ENCODE measurements at regions not wholly inside any gene's neighbourhood (a gene's known extent, or its start where the extent isn't known, plus 50 kb on each side); places are given as distances from the start of the nearest gene placed in this dataset.

DNA sequence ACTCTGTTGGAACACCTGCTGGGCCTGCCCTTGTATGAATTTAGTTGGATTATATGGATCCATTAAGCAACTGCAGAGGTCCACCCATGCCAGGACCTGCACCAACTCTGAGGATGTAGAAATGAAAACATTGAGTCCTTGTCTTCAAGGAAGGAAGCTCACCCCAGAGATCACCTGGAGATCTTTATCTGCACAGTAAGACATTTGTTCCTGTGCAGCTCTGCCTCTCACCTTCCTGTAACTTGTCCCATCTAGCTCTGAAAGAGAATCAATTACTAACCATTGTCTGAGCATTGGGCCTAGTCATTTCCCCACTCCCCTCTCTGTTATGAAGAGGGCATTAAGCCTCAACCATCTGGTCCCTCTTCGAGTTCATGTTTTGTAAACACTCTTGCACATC, 105.2 kb upstream of the YWHAQ start:
- no peak for DNase-seq (ENCODE audit: low read depth)
- no peak overlapping the region for H3K4me3 ChIP-seq (ENCODE audit: low read depth, low read length)

DNA sequence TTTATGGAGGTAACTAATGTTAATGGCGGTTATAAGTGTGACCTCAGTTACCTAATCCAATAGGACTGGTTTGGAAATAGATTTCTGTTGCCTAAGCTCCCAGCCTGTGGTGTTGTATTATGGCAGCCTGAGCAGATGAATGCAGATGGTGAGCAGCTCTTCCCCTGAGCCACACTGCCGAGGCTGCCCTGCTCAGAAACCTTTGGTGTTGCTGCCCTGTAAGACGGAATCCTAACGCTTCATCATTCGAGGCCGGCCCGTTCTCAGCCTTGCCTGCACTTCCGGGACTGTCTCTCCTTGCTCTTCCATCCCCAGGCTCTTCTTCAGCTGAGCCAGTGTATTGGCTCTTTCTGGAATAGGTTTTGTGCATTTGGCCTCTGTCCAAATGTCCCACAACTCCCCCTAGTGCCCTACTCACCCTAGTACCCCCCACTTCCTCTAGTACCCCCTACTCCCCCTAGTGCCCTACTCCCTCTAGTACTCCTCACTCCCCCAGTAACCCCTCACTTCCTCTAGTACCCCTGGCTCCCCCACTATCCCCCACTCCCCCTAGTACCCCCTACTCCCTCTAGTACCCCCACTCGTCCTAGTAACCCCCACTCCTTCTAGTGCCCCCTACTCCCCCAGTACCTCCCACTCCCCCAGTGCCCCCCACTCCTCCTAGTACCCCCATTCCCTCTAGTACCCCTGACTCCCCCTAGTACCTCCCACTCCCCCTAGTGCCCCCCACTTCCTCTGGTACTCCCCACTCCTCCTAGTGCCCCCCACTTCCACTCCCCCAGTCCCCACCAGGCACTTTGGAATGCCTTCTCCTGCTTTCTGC, 106.0 kb upstream of the TAF1B start:
- H3K4me3 ChIP-seq (ENCODE audit: low read depth, low read length): no peak overlapping the region
- no peak for DNase-seq (ENCODE audit: low read depth)

DNA sequence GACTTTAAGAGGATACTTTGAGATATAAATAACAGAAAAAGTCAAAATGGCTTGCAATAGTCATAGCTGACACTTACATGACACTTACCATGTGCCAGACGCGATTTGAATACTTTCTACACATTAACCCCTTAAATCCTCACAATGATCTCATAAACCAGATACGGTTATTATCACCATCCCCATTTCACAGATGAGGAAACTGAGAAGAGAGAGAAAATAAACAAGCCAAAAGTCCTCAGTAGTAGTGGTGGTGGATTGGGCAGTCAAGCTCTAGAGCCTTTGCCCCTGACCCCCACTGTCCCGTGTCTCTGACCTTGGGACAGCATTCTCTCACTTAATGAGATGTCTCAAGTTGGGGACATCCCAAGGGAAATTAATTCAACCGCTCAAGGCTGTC, 105.2 kb upstream of the TAF1B start:
- DNase-seq (ENCODE audit: low read depth): no peak
- no peak overlapping the region for H3K4me3 ChIP-seq (ENCODE audit: low read depth, low read length)

DNA sequence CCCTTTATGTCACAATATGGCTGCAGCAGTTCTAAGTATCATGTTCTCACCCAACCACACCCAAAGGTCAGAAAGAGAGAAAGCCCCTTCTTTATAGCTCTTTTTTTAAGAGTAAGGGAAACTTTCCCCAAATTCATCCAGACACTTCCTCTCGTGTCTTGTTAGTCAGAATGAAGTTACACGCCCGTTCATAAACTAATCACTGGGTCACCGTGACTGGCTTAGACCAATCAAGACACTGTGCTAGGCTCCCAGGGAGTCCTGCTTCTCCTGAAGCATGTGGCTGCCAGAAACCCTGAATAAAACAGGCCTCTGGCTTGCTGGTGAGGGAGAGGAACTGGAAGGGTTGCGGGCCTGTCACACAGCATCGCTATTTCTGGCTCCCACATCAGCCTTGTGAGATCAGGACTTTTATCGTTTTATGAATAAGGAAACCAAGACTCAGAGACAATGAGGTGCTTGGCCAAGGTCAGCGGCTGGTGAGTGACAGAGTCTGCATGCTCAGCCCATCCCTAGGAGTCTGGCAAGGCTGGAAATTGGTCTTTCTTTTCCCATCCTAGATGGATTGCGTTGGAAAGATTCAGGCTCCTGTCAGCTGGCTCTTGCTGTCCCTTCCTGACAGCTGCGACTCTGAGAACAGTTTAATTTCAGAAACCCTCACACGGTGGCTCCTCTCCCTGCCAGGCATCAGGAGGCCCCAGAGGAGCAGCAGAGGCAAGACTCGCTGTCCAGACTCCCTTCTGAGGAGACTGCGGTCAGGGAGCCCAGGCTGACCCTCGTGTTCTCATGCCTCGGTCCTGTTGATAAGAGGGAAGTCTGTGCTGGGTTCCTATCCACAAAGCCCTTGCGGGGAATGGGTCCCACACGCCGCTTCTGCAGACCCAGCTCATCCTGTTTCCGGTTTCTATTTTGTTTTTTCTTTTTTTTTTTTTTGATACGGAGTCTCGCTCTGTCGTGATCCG, 104.5 kb upstream of the TAF1B start:
- DNase-seq (ENCODE audit: low read depth): no peak
- no peak overlapping the region for H3K4me3 ChIP-seq (ENCODE audit: low read depth, low read length)

DNA sequence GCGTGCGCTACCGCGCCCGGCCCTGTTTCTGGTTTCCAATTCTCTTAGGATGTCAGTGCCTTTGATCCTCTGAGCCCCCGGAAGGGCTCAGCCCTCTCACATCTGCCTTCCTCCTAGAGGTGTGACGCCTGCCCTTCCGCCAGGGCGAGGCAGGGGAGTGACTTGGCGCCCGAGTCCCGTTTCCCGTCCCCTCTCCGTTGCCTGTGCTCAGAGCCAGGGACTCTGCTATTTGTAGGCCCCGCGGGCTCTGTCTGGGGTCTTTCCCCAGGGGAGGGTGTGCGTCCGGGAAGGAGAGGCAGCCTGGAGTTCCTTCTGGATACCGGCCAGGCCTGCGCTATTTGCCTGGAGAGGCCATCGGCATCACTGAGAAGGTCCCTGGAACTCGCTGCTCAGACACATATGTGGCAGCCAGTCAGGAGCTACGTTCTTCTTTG, 103.7 kb upstream of the TAF1B start:
- no peak for DNase-seq (ENCODE audit: low read depth)
- H3K4me3 ChIP-seq (ENCODE audit: low read depth, low read length): no peak overlapping the region

DNA sequence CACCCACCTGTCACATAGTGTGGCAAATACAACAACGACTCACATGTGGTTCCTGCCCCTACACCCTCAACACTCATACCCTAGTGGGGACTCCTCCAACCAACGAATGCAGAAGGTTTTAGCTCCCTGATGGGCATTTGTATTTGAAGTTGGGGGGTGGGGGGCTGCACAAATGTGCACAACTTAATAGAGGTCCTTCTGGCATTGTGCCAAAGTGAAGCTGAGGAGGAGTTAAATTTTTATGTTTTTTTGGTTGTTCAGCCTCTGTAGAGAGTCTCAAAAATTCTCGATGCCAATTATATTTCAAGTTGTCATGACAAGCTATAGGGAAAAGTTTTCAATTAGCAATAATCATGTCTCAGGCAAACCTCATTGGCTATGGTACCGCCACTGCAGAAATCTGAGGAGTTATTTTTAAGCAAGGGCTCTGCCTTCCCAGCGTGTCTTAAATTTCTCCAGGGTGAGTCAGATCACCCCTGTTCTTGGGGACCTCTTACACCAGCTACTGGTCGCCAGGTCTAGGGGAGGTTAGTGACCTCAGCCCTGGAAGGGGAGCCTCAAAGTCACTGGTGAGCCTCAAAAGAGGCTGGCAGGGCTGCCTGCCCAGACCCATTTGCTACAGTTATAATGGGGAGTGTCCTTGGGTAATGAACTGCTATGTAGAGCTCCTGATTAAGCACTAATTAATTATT, 102.7 kb upstream of the TAF1B start:
- no peak overlapping the region for H3K4me3 ChIP-seq (ENCODE audit: low read depth, low read length)
- DNase-seq (ENCODE audit: low read depth): no peak

DNA sequence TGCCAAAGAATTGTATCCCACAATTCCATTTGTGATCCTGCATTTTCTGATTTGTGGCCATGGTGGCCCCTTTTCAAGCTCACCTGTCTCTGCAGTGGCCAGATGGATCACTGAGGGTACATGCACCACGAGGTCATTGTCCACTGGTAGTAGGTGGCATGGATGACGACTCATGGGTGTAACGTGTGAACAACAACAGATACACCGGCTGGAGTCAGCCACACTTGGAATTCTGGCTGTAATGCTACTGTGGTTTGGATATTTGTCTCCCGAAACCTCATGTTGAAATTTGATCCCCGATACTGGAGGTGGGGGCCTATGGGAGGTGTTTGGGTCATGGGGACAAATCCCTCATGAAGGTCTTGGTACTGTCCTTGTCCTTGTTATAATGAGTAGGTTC, 102.2 kb upstream of the TAF1B start:
- DNase-seq (ENCODE audit: low read depth): no peak
- no peak overlapping the region for H3K4me3 ChIP-seq (ENCODE audit: low read depth, low read length)

DNA sequence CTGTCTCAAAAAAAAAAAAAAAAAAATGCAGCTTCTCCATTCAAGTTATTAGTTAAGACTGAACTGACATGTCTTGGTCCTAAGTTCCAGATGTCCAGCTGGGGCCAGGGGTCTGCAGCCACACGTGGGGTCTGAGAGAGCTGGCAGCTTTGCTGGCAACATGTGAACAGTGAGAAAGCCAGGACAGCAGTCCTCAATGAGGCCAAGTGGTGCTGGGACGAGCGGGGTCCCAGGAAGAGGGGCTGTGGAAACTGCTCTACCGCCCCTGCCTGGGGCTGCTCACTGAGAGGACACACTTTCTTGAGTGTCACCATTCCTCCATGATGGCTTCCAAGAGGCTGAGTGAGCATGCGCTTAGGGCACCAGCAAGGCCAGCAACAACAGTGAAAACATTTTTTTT, 100.7 kb upstream of the TAF1B start:
- no peak overlapping the region for H3K4me3 ChIP-seq (ENCODE audit: low read depth, low read length)
- no peak for DNase-seq (ENCODE audit: low read depth)

DNA sequence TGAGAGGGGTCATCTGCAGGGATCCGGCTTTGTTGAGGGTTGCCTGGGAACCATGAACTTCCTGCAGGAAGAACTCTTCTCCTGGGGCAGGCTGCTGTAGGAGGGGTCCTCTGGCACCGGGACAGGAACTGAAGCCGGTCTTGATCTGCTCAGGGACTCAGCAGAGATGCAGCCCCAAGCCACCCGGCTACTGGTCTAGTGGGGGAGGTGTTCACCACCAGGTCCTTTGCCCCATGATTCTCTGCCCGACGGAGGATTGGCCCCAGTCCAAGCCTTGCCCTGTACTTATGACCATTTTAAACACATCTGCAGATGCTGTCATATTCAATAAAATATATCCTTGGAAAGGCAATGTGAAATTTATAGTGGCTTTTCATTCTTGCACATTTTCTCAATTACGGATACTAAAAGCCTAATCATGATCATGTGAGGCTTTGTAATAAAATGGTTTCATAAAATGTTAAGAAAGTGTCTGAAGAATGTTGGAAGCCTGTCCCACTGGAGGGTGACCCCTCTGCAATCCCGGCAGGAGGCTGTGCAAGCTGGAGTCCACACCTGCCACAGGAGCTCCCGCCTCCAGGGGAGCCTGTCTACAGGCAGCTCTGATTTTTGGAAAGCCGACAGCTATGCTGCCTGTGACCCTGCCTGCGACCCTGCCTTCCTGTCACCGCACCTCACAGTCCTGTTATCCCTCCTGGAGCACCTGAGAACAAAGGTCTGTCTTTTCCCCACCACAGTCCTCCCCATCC, 98.8 kb upstream of the TAF1B start:
- H3K4me3 ChIP-seq (ENCODE audit: low read depth, low read length): no peak overlapping the region
- DNase-seq (ENCODE audit: low read depth): no peak

DNA sequence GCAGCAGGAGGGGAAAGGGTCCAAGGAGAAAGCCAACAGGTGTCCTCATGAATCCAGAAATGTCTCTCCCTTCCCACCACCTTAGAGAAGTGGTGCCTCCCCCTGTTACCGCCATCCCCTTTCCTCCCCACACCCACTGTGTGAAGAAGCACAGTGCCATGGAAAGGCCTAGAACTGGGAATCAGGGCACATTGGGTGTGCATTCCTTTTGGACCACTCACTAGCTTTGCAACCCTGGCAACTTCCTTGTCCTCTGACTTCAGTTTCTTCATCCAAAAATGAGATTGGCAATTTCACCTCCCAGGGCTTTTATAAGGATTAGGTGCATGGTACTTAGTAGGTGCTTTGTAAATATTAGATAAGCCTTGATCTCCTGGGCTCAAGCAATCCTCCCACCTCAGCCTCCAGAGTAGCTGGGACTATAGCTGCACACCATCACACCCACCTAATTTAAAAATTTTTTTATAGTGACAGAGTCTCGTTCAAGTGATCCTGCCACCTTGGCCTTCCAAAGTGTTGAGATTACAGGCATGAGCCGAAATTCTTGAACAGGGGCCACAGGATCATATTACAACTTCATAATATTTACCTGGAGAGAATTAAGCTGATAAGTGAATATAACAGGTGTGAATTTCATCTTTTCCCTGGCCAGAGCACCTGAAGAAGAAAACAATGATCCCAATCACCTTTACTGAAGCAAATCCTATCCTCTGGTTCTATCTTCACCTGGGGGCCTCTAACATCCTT, 97.9 kb upstream of the TAF1B start:
- DNase-seq (ENCODE audit: low read depth): no peak
- no peak overlapping the region for H3K4me3 ChIP-seq (ENCODE audit: low read depth, low read length)

DNA sequence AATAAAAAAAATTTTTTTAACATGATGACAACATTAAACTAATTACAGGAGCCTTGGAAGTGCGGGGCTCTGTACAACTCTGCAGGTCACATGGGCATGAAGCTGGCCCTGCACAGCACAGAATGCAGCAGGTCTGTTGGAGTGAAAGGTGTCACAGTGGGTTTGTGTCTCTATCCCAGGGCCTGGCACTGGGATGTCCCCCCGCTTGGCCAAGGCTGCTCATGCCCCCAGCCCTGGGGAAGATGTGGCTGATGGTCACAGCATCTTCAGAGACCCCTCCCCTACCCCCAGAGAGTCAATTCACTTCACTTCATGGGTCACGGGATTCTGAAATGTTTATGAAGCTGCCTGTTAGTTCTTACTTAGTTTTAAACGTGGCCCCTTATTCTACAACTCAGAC, 95.9 kb upstream of the TAF1B start:
- H3K4me3 ChIP-seq (ENCODE audit: low read depth, low read length): no peak overlapping the region
- no peak for DNase-seq (ENCODE audit: low read depth)

DNA sequence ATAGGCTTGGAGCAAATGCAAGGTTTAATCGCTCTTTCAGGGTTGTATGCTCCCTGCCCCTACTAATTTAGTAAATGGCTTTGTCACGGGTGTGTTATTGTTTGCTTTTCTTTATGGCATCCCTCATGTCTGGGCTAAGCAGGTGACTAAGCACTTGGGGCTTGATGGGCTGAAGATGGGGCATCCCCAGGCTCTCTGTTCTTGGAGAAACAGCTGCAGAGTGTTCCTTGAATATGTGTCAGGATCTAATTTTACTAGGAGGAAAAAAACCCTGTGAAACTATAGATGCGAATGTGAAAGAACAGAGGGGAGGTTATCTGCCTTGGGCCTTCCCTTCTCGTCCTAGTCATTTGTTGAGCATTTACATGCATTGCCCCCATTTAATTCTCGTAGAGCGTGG, 94.7 kb upstream of the TAF1B start:
- H3K4me3 ChIP-seq (ENCODE audit: low read depth, low read length): no peak overlapping the region
- no peak for DNase-seq (ENCODE audit: low read depth)

DNA sequence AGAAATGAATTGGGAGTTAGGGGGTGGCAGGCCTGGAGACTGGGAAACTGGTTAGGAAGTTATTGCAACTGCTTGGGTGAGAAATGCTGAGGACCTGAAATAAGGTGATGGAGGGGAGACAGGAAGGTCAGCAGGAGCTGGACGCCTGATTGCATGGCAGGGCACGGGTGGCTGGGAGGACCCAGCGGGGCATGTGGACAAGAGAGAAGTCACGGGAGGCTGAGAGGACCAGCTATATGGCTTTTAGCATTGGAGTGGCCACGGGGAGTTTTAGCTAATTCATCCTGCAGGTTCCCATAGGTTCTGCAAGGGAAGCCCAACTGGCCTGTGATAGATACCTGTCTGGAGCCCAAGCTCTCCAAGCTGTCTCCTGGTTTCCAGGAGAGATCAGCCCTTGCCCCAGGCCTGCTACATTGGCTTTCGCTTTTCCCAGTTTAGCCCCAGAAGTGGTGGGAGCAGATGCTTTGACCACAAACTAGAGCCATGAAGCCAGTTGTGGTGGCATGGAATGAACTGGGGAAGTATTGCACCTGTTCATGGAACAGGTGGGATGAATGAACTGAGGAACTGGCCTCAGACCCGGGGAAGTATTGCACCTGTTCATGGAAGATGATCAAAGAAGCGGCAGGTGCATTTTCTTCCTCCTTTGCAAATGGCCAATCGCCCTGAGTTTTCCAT, 93.6 kb upstream of the TAF1B start:
- H3K4me3 ChIP-seq (ENCODE audit: low read depth, low read length): no peak overlapping the region
- DNase-seq (ENCODE audit: low read depth): peak; percentile 47

DNA sequence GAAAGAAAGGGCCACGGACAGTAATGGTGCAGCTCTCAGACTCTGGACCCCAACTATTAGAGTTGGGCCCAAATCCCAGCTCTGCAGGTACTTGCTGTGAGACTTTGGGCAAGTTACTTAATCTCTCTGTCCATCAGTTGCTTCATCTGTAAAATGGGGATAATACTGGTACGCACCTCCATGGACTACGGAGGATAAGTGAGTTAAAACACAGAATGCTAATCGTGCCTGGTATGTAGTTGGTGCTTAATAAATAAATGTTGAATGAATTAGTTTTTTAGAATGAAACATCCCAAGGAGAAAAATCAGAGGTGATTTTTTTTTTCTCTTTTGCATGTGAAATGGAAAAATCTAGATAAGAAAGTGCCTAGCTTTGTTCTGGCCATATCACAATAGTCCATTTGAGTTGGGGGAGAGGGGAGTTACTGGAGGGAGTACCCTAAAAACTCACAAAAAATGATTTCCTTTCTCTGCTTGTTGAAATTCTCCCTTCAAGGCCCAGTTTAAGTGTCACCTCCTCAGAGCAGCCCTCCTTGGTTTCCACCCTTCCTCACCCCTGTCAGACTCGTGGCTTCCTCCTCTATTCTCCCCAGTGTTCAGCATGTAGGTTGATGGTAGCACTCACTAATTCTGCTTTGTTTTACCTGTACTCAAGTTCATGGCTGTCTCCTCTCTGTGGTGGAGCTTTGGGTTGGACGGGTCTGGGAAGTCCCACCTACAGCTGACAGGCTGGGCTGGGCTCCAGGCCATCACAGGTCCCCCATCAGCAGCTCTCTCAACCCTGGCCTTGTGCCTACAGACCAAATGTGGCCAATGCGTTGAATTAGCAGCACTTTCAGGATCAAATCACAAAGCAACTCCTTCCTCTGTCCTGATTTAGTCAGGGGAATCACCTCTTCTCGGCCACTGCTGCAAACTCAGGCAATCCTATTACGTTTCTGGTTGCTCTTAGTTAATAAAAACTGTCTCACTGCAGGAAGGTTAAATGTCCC, 92.8 kb upstream of the TAF1B start:
- no peak overlapping the region for H3K4me3 ChIP-seq (ENCODE audit: low read depth, low read length)
- no peak for DNase-seq (ENCODE audit: low read depth)

DNA sequence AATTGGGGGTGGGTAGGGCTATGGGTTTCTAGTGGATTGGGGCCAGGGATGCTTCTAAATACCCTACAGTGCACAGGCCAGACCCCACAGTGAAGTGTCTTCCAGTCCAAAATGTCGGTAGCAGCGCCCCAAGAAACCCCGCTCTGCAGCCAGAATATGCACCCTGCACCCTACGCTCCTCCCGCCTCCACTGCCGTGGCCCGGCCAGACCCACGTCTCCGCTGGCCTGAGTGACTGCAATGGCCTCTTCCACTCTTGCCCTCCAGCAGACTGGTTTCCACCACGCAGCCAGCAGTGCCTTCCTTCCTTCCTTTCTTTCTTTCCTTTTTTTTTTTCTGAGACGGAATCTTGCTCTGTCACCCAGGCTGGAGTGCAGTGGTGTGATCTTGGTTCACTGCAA, 91.4 kb upstream of the TAF1B start:
- H3K4me3 ChIP-seq (ENCODE audit: low read depth, low read length): no peak overlapping the region
- no peak for DNase-seq (ENCODE audit: low read depth)

DNA sequence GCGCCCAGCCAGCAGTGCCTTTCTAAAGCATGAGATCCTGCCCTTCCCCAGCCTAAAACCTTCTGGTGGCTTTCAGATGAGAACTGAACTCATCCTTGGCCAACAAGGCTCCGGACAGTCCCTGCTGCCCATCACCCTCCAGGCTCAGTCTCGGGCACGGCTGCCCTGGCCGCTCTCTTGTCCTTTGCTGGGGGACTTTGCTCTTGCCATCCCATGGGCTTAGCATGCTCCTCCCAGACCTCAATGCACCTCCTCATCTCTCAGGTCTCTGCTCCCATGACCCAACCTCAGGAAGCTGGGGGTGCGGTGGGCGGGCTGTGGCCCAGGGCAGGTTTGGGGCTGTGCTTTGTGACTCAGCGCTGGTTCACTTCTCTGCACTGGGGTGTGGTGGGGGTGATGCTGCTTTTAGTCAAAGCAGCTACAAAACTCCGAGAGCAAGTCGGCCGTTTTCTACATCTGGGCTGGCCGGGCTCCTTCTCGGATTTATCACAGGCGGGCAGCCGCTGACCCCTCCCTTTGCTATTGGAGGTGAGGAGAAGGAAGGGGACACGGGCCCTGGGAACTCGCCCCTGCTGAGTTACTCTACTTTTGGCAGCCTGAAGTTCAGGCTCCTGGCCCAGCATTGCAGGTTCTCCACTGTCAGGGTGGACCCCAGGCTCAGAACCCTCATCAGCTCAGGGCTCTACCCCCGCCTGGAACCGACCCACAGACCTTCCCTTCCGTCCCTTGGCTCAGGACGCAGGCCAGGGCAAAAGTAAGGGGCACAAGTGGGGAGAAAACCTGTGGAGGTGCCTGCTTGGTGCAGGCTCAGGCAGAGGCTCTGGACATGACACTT, 90.6 kb upstream of the TAF1B start:
- DNase-seq (ENCODE audit: low read depth): no peak
- H3K4me3 ChIP-seq (ENCODE audit: low read depth, low read length): peak overlapping the region; percentile 17
